Choroid plexus epithelial cell (primary cell): ENCODE measurements at regions not wholly inside any gene's neighbourhood (a gene's known extent, or its start where the extent isn't known, plus 50 kb on each side); places are given as distances from the start of the nearest gene placed in this dataset.

ENCODE experiments used
- DNase-seq: peaks from one replicate; pipeline ENCODE4 v3.0.0-alpha.2; 2010; ENCODE audit warnings: low read depth
- H3K4me3 ChIP-seq: 2 replicates; pipeline ENCODE4 v1.5.1; 2011; ENCODE audit warnings: low read depth, mild to moderate bottlenecking, control low read depth, low read length, moderate library complexity
- CTCF ChIP-seq: conservative IDR thresholded peaks from 2 replicates; pipeline ENCODE4 v1.5.1; 2011; ENCODE audit warnings: low read depth, mild to moderate bottlenecking, control low read depth, inconsistent platforms, low read length, moderate library complexity

GRCh38 chr4:96670381-96670780, 830.5 kb downstream of the PDHA2 start:
- no peak overlapping the region for H3K4me3 ChIP-seq
- TF ChIP-seq CTCF: no peak
- DNase-seq: no peak

GRCh38 chr4:96675416-96675815, 835.5 kb downstream of the PDHA2 start:
- no peak for TF ChIP-seq CTCF
- no peak for DNase-seq
- H3K4me3 ChIP-seq: no peak overlapping the region

GRCh38 chr4:96675896-96676295, 836.0 kb downstream of the PDHA2 start:
- DNase-seq: peak; percentile 70
- TF ChIP-seq CTCF: no peak
- H3K4me3 ChIP-seq: no peak overlapping the region

- no peak overlapping the region for H3K4me3 ChIP-seq
- TF ChIP-seq CTCF: no peak
- DNase-seq: no peak
Observed at GRCh38 chr4:96676754-96677435, 837.0 kb downstream of the PDHA2 start.

GRCh38 chr4:96677499-96677898, 837.6 kb downstream of the PDHA2 start:
- H3K4me3 ChIP-seq: no peak overlapping the region
- TF ChIP-seq CTCF: no peak
- peak; percentile 80 for DNase-seq

- no peak for DNase-seq
- no peak for TF ChIP-seq CTCF
Observed at GRCh38 chr4:96681218-96681617, 841.3 kb downstream of the PDHA2 start.

GRCh38 chr4:96685691-96686090, 845.8 kb downstream of the PDHA2 start:
- no peak overlapping the region for H3K4me3 ChIP-seq
- no peak for DNase-seq
- TF ChIP-seq CTCF: no peak

More at GRCh38 chr4:96681218-96681617, 841.3 kb downstream of the PDHA2 start:
- no peak overlapping the region for H3K4me3 ChIP-seq
